ENCODE measurements at regions not wholly inside any gene's neighbourhood (a gene's known extent, or its start where the extent isn't known, plus 50 kb on each side); places are given as distances from the start of the nearest gene placed in this dataset.
A peak's percentile ranks its signal among the peaks of the same experiment; 100 is the strongest.
"Not testable (repeated sequence)": the region's sequence is repeated elsewhere in the genome, so short reads cannot be mapped to it uniquely, and the experiment has no call there.

DNA sequence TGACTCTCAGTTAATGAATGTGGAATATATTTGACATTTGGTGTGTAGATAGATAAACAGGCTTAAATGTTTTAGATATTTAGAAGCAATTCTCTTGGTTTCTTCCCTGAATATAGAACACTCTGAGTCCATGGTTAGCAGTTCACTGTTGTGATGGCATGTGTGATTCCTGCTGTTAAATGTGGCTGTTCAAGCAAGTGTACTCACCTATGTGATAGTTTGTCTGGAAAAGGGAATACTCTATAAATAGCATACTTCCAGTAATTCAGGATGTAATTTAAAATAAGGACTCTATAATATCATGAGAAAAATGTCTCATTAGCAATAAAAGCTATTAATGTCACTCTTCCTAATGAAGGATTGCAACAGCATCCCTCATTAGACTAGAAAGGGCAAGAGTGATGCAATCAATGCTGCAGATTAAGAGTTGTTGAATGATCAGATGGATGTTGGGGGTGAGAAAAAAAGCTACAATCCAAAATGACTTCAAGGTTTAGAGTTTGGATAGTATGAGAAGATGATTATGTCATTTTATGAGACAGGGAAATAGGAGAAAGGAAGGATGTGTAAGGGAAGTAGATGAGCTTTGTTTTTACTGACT is 201.8 kb upstream of the WDFY3 start:
- DNase-seq: no peak

DNA sequence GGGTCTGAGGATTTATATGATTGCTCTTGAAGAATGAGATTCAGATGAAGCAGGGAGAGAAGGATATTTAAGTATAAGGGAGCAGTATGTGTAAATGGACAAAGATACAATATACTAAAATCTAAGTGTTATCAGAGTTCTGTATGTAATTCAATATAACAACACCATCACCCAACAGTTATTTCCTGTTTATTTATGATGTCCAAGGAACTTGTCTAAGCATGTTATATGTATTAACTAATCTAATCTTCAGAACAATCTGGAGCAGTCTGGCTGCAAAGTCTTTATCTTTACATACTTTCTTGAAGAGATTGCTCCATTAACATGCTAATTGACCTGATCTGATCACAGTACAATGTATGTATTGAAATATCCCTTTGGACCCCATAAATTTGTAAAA is 203.8 kb upstream of the WDFY3 start:
- no peak for DNase-seq

DNA sequence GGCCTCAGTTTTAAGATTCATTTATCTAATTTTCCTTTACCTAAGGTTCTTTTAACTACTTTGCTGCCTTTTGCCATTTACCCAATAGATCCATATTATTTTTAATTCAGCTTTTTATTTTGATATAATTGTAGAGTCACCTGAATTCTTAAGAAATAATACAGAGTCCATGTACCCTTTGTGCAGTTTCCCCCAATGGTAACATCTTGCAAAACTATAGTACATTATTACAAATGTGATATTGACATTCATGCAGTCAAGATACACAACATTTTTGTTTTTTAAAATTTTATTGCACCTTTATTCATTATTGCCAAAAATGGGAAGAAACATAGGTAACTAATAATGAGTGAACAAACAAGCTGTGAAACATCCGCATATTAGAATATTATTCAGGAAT is 208.7 kb upstream of the WDFY3 start:
- no peak for DNase-seq

DNA sequence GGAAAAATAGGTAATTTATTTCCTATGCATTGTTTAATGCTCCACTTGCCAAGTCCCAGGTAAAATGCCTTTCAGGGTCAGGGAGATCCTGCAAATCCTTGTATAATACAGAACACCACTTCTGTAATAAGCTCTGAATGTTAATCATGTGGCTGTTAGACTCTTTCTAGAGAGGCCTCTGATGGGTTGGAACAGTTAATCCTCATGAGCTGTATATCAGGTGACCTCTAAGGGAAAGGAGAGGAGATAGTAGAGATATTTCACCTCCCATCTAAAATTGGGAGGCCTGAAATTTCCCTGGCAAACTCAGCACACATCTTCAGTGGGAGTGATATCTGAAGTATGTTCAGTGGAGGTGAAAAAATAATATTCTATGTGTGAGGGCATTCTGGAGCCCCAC is 210.6 kb upstream of the WDFY3 start:
- DNase-seq: no peak

DNA sequence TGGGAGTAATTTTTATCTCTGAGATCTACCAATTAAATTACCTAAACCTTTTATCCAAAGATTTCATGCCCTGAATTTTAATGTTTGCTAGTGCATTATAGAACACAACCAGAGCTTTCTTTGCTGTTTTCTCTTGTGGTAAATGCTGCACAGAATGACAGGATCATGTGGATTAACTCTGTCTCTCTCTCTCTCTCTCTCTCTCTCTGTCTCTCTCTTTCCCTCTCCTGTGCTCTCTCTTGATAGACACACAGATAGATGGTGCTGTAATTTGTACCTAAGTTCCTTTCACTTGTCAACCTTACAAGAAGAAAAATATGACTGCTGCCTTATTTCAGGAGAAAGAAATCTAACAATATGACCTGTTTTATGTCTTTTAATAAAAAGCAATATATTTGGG is 211.2 kb upstream of the WDFY3 start:
- no peak for DNase-seq

- no peak for DNase-seq
Measured at GRCh38 chr4:85180533-85180932, 214.0 kb upstream of the WDFY3 start.

DNA sequence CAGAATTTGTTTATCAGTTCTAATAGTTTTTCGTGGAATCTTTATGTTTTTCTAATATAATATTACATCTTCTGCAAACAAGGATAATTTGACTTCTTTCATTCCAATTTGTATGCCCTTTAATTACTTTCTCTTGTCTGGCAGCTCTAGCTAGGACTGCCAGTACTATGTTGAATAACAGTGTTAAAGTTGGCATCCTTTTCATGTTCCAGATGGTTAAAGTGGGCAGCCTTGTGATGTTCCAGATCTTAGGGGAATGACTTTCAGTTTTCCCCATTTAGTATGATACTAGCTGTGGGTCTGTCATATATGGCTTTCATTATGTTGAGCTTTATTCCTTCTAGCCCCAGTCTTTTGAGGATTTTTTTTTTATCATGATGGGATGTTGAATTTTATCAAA is 220.6 kb upstream of the WDFY3 start:
- DNase-seq: no peak

GRCh38 chr4:85196015-85196414 is 229.5 kb upstream of the WDFY3 start:
- DNase-seq: not testable (repeated sequence)

DNA sequence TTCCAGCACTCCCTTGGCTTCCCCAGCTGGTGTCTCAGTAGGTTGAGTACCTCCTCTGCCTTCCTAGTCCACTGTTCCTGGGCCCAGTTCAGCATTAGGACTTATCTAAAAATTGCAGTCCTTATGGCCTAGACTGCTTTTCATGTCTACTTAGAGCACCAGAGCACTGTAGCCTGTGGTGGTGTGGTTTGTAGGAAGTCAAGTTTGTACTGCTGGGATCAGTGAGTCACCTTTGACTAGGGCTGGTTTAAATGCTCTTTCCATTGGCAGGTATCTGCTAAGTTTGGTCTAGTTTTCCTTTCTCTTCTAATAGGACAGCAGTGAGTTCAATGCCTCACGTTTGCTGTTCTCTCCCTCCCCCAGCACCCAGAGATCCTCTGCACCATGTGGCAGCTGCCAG is 233.6 kb upstream of the WDFY3 start:
- DNase-seq: no peak

GRCh38 chr4:85209161-85209560 is 242.7 kb upstream of the WDFY3 start:
- DNase-seq: peak; percentile 12

GRCh38 chr4:85210353-85210752 is 243.9 kb upstream of the WDFY3 start:
- DNase-seq: peak; percentile 12

DNA sequence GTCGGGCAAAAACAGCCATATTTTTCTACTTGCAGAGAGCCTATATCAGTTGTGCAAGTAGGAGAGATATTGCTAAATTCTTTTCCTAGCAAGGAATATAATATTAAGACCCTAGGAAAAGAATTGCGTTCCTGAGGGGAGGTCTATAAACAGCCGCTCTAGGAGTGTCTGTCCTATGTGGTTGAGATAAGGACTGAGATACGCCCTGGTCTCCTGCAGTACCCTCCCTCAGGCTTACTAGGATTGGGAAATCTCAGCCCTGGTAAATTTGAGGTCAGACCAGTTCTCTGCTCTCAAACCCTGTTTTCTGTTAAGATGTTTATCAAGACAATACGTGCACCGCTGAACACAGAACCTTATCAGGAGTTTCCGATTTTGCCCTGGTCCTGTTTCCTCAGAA is 250.1 kb upstream of the WDFY3 start:
- DNase-seq: not testable (repeated sequence)

GRCh38 chr4:85218756-85219155 is 252.3 kb upstream of the WDFY3 start:
- DNase-seq: no peak

DNA sequence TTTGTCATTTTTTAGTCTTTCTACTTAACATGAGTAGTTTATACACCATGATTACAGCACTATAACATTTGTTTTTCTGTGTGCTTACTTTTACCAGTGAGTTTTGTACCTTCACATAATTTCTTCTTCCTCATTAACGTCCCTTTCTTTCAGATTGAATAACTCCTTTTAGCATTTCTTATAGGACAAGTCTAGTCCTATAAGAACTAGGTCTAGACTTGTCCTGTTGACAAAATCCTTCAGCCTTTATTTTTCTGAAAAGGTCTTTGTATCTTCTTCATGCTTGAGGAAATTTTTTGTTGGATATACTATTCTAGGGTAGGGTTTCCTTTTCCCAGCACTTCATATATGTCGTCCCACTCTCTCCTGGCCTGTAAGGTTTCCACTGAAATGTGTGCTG is 253.3 kb upstream of the ARHGAP24 start:
- DNase-seq: no peak

- no peak for DNase-seq
Measured at GRCh38 chr4:85222561-85222960, 252.4 kb upstream of the ARHGAP24 start.

GRCh38 chr4:85228264-85228663 is 246.7 kb upstream of the ARHGAP24 start:
- peak; percentile 1 for DNase-seq

- no peak for DNase-seq
Measured at GRCh38 chr4:85233516-85233915, 241.4 kb upstream of the ARHGAP24 start.

DNA sequence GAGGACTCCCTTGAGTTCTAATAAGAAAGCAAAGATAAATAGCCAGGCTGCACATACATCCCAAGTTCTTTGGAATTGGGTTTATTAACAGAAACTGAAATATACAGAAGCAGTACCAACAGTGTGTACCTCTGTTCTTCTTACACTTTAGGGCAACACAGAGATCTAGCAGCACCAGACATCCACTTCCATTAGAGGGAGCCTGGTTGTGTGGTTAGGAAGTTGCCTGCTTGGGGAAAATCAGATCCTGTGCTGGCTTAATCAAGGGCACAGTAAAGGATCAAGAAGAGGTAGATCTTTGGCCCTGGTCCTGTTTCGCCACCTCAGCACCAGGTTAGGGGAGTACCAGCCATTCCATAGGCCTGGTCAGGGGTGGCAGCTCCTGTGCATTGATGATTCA is 231.1 kb upstream of the ARHGAP24 start:
- DNase-seq: no peak

DNA sequence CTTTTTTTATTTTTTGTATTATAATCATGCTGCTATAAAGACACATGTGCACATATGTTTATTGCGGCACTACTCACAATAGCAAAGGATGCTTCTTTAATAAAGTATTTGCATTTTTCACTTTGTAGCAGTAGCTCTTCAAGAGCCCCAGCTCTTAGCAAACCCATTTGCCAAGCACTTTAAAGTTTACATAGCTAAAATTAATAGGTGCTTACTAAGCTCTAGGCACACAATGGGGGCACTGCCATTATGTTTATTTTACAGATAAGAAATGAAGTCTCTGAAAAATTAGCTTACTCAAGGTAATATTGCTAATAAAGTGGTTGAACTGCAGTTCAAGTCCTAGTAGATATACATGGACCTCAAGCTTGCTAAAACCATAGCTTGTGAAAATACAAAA is 230.3 kb upstream of the ARHGAP24 start:
- no peak for DNase-seq

DNA sequence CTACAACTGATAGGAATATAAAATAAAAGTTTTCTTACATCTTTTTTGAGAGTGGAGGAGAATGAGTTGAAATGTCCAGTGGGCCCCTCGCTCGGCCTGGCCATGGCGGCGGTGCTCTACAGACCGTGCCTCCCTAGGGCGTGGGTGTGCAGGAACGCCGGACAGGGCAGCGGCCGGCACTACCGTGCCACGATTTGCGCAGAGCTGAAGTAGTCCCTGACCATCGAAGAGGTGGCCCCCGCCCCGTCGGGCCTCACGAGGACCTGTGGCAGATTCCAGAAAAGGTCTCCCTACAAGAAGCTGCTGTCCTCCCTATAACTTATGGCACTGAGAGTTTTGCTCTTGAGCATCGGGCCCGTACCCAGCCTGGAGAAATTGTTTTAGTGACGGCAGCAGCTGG is 228.9 kb upstream of the ARHGAP24 start:
- DNase-seq: no peak

GRCh38 chr4:85250852-85251251 is 224.1 kb upstream of the ARHGAP24 start:
- no peak for DNase-seq

DNA sequence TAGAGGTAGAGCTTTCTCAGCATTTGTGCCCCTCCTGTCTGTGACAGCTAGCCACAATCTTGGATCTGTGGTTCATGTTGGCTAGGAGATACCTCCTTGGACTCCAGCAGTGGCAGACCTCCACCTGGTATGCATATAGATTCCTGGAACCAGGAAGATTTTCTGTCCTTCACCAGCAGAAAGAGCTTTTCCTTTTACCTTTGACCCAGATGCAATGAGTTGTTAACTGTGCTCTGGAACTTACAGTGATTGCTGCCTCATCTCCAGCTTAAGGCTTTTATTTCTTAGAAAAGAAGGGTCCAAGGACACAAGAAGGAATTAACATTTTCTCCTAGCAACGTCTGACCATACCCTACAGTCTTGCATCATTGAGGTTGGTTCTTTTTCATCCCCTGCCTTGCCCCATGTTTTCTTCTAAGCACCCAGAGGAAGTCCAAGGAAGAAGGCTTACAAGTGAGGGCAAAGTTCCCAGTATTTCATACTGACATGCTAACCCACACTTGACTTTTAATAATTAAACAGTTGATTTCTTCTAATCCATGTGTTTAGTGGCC is 217.1 kb upstream of the ARHGAP24 start:
- DNase-seq: no peak

DNA sequence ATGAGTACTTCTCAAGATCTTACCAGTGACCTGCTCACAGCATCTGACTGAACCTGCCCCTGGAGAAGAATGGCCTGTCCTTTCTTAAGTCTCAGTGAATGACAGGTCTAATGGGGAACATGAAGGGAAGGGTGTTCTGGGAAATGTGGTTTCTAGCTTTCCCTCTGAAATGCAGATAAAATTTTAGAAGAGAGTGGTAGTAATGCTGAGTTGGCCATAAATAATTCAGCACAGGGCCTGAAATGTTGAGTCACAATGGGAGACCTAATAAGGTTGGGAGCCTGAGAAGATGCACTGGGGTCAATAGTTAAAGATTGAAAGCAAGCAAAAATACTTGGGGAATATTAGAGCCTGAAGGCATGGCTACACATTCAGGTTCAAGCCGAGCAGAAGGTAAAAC is 214.9 kb upstream of the ARHGAP24 start:
- DNase-seq: peak; percentile 2

GRCh38 chr4:85265234-85265633 is 209.7 kb upstream of the ARHGAP24 start:
- DNase-seq: no peak

DNA sequence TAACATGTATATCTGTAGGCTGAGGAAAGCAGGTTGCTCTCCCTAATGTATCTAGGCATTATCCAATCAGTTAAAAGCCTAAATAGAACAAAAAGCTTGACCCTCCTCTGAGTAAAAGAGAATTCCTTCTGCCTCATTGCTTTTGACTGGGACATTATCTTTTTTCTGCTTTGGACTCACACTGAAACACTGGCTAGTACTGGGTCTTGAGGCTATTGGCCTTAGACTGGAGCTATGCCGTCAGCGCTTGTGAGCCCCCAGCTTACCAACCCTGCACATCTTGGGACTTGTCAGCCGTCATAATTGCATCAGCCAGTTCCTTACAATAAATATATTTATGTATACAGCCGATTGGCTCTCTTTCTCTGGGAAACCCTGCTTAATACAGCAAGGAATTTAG is 206.8 kb upstream of the ARHGAP24 start:
- DNase-seq: no peak

DNA sequence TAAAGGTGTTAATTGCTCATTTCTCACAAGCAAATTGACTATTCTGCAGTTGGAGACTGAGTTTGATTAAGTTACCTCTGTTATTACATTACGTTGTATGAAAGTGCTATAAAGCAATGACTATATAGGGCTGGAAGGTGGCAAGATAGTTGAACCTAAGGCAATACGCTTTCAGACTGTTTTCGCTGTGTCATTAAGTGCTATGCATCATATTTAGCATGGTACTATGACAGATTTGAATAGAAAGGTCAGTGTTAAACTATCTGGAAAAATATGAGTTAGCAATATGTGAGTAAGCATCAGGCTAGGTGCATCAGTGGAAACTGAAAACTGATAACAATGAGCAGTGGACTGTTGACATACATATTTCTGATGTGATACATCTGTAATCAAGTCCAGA is 206.0 kb upstream of the ARHGAP24 start:
- DNase-seq: no peak
